ENCODE measurements at regions not wholly inside any gene's neighbourhood (a gene's known extent, or its start where the extent isn't known, plus 50 kb on each side); places are given as distances from the start of the nearest gene placed in this dataset.
"Not testable (repeated sequence)": the region's sequence is repeated elsewhere in the genome, so short reads cannot be mapped to it uniquely, and the experiment has no call there.

GRCh38 chr20:29497261-29497671 lies 1760.2 kb upstream of the DEFB115 start:
- Histone ChIP-seq H3K27ac (replicated peaks) (no peak overlapping the region), H3K4me3 (replicated peaks; ENCODE audit: insufficient read depth, low read length) (no peak overlapping the region), H3K27me3 (ENCODE audit: insufficient read depth, poor library complexity, severe bottlenecking) (no peaks in the 10 kb centered on the region)
- no peak for DNase-seq (ENCODE audit: low read depth in 1 of 2, low spot score in 1 of 2)
- TF ChIP-seq GABPA (IDR thresholded peaks at IDR 0.05; ENCODE audit: low read depth) (no peak), POLR2AphosphoS5 (IDR thresholded peaks at IDR 0.05; ENCODE audit: low read depth) (no peak), SPI1 (IDR thresholded peaks at IDR 0.05; ENCODE audit: borderline replicate concordance, low read depth) (no peak), CTCF (IDR thresholded peaks at IDR 0.05; ENCODE audit: insufficient read depth, low read length) (no peak), REST (IDR thresholded peaks at IDR 0.05; ENCODE audit: insufficient replicate concordance, low read depth) (no peak)

- H3K27me3 ChIP-seq (ENCODE audit: insufficient read depth, poor library complexity, severe bottlenecking); DNase-seq (ENCODE audit: low read depth in 1 of 2, low spot score in 1 of 2); H3K4me3 ChIP-seq (replicated peaks; ENCODE audit: insufficient read depth, low read length); H3K27ac ChIP-seq (replicated peaks): not testable (repeated sequence)
Measured at GRCh38 chr20:29497684-29498083, 1759.8 kb upstream of the DEFB115 start.

- H3K27me3 ChIP-seq (ENCODE audit: insufficient read depth, poor library complexity, severe bottlenecking); H3K27ac ChIP-seq (replicated peaks); H3K4me3 ChIP-seq (replicated peaks; ENCODE audit: insufficient read depth, low read length): not testable (repeated sequence)
- DNase-seq (ENCODE audit: low read depth in 1 of 2, low spot score in 1 of 2): peak in 1 of 2 experiments; percentile 3
Measured at GRCh38 chr20:29500738-29501137, 1756.7 kb upstream of the DEFB115 start.

GRCh38 chr20:29514634-29515033 lies 1742.8 kb upstream of the DEFB115 start:
- not testable (repeated sequence) for H3K27ac ChIP-seq (replicated peaks); H3K4me3 ChIP-seq (replicated peaks; ENCODE audit: insufficient read depth, low read length); H3K27me3 ChIP-seq (ENCODE audit: insufficient read depth, poor library complexity, severe bottlenecking); DNase-seq (ENCODE audit: low read depth in 1 of 2, low spot score in 1 of 2)

- H3K27me3 ChIP-seq (ENCODE audit: insufficient read depth, poor library complexity, severe bottlenecking); H3K27ac ChIP-seq (replicated peaks); DNase-seq (ENCODE audit: low read depth in 1 of 2, low spot score in 1 of 2); H3K4me3 ChIP-seq (replicated peaks; ENCODE audit: insufficient read depth, low read length): not testable (repeated sequence)
Measured at GRCh38 chr20:29516847-29517246, 1740.6 kb upstream of the DEFB115 start.

- not testable (repeated sequence) for H3K27me3 ChIP-seq (ENCODE audit: insufficient read depth, poor library complexity, severe bottlenecking); H3K4me3 ChIP-seq (replicated peaks; ENCODE audit: insufficient read depth, low read length); H3K27ac ChIP-seq (replicated peaks)
- DNase-seq (ENCODE audit: low read depth in 1 of 2, low spot score in 1 of 2): peak in 1 of 2 experiments; percentile 5
Measured at GRCh38 chr20:29519610-29520241, 1737.7 kb upstream of the DEFB115 start.

- H3K27me3 ChIP-seq (ENCODE audit: insufficient read depth, poor library complexity, severe bottlenecking); DNase-seq (ENCODE audit: low read depth in 1 of 2, low spot score in 1 of 2); H3K27ac ChIP-seq (replicated peaks); H3K4me3 ChIP-seq (replicated peaks; ENCODE audit: insufficient read depth, low read length): not testable (repeated sequence)
Measured at GRCh38 chr20:29533566-29534177, 1723.8 kb upstream of the DEFB115 start.

GRCh38 chr20:29566901-29567635 lies 1690.4 kb upstream of the DEFB115 start:
- not testable (repeated sequence) for H3K27ac ChIP-seq (replicated peaks); DNase-seq (ENCODE audit: low read depth in 1 of 2, low spot score in 1 of 2); H3K4me3 ChIP-seq (replicated peaks; ENCODE audit: insufficient read depth, low read length); H3K27me3 ChIP-seq (ENCODE audit: insufficient read depth, poor library complexity, severe bottlenecking)

GRCh38 chr20:29567671-29568070 lies 1689.8 kb upstream of the DEFB115 start:
- DNase-seq (ENCODE audit: low read depth in 1 of 2, low spot score in 1 of 2); H3K27me3 ChIP-seq (ENCODE audit: insufficient read depth, poor library complexity, severe bottlenecking); H3K4me3 ChIP-seq (replicated peaks; ENCODE audit: insufficient read depth, low read length); H3K27ac ChIP-seq (replicated peaks): not testable (repeated sequence)

GRCh38 chr20:29570126-29570525 lies 1687.3 kb upstream of the DEFB115 start:
- not testable (repeated sequence) for H3K27ac ChIP-seq (replicated peaks); H3K27me3 ChIP-seq (ENCODE audit: insufficient read depth, poor library complexity, severe bottlenecking); DNase-seq (ENCODE audit: low read depth in 1 of 2, low spot score in 1 of 2); H3K4me3 ChIP-seq (replicated peaks; ENCODE audit: insufficient read depth, low read length)

- H3K27me3 ChIP-seq (ENCODE audit: insufficient read depth, poor library complexity, severe bottlenecking); DNase-seq (ENCODE audit: low read depth in 1 of 2, low spot score in 1 of 2); H3K4me3 ChIP-seq (replicated peaks; ENCODE audit: insufficient read depth, low read length); H3K27ac ChIP-seq (replicated peaks): not testable (repeated sequence)
Measured at GRCh38 chr20:29589530-29589929, 1667.9 kb upstream of the DEFB115 start.

All from HL-60 (cell line).